GM18870 (cell line): ENCODE measurements at regions not wholly inside any gene's neighbourhood (a gene's known extent, or its start where the extent isn't known, plus 50 kb on each side); places are given as distances from the start of the nearest gene placed in this dataset.
A peak's percentile ranks its signal among the peaks of the same experiment; 100 is the strongest.

ENCODE experiments used
- ATAC-seq: cut with Tn5 transposase; IDR thresholded peaks from one replicate; pipeline ENCODE4 v1.9.1; 2021; ENCODE audit warnings: moderate library complexity; ENCODE audit not compliant: unreplicated experiment

DNA sequence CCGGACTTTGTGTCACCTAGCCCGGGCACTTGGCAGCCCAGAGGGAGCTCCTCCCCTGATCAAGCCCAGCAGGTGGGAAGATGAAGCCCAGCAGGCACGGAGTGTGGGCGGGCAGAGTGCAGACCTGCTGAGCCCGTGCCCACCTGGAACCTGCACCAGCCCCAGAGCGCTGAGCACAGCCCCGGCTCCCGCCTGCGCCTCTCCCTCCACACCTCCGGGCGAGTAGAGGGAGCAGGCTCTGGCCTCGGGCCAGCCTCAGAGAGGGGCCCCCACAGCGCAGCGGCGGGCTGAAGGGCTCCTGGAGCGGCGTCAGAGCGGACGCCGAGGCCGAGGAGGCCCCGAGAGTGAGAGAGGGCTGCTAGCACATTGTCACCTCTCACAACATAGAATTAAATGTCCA is 257.7 kb downstream of the VGLL3 start:
- ATAC-seq, result no peak

DNA sequence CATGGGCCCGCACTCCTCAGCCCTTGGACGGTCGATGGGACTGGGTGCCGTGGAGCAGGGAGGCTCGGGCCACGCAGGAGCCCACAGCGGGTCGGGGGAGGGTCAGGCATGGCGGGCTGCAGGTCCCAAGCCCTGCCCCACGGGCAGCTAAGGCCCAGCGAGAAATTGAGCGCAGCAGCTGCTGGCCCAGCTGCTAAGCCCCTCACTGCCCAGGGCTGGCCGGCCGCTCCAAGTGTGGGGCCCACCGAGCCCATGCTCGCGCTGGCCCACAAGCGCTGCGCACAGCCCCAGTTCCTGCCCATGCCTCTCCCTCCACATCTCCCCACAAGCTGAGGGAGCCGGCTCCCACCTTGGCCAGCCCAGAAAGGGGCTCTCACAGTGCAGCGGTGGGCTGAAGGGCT is 259.4 kb downstream of the VGLL3 start:
- no peak for ATAC-seq

DNA sequence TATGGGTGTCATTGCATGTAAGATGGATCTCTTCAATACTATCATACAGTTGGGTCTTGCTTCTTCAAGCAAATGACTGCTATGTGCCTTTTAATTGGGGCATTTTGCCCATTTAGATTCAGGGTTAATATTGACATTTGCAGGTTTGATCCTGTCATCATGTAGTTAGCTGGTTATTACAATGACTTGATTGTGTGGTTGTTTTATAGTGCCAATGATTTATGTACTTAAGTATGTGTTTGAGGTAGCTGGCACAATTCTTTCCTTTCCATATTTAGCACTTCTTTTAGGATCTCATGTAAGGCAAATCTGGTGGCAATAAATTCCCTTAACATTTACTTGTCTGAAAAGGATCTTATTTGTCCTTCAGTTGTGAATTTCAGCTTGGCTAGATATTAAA is 267.5 kb downstream of the VGLL3 start:
- ATAC-seq, result no peak

DNA sequence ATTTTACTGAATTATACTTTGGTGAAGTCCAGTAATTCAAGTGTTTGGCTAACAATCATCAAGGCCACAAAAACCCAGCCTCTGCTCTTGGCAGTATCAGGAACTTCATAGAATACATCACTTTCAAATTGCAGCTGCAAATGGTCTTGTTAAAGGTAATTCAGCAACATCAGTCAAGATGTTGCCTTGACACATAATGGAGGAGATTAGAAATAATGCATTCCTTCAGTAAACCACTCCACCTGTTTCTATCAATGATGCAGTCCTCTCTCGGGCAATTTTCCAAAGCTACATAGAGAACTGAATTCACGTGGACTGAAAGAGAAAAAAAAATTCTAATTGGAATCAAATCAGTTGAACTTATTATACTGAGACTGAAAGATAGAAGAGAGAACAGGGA is 279.3 kb downstream of the VGLL3 start:
- no peak for ATAC-seq

DNA sequence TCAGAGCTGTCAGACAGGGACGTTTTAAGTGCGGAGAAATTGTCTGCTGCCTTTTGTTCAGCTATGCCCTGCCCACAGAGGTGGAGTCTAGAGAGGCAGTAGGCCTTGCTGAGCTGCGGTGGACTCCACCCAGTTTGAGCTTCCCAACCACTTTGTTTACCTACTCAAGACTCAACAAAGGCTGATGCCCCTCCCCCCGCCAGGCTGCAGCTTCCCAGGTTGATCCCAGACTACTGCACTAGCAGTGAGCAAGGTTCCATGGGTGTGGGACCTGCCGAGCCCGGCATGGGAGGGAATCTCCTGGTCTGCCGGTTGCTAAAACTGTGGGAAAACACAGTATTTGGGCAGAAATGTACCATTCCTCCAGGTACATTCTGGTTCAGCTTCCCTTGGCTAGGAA is 282.1 kb downstream of the VGLL3 start:
- no peak for ATAC-seq

DNA sequence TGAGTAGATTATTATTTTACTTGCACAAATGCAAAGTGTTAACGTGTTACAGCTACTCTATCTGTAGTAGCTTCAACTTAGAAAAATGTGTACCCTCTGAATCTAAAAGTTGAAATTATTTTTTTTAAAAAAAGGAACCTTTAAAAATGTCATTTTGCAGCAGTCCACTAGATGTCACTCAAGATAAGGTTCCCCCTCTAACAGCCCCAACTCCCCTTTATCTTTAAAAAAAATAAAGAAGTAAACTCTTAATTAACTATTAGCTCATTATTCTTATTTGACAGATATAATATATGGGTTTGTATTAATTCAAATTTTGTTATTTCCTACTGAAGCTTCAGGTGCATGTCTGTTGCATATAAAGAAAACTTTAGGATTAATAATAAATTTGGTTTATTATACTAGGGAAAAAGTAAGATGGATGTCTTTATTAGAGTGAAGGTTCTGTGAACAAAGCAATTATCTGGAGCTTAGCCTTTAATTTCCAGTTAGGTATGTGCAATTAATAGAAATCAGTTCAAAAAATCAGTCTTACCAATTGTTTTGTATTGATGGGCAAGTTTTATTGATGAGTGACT is 288.5 kb downstream of the VGLL3 start:
- no peak for ATAC-seq

DNA sequence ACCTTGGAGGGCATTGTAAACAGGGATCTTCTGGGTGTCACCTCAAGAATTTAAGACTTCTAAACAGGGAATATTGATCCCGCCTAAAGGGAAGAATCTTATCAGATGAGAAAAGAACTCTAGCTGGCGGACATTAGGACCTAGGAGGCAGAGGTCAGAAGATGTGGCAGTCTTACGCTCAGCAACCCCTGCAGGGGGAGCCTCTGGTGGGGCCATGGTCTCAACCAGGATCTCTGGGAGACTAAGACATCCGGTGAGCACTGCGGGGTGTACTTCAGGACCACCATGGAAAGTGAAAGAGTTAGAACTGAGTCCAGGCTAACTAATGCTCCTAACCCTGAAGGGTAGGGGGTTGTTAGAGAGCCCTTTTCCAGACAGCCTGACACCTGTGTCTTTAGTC is 295.2 kb downstream of the VGLL3 start:
- ATAC-seq, result no peak

DNA sequence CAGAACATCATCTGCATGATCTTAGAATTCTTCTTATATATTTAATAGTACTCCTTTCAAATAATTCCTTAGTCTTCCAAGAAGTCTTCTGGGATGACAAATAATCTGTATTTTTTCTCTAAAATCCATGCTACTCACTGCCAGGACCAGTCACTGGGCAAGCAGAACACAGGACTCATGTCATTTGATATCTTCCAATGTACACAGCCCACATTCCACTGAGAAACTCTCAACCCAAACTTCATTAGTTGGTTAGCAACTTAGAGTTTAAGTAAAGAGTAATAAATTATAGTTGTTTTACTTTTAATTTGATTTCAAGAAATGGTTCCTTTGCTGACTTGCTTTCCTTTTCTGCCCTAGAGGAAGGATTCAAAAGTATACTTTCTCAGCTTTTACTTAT is 317.0 kb downstream of the VGLL3 start:
- ATAC-seq, result no peak

DNA sequence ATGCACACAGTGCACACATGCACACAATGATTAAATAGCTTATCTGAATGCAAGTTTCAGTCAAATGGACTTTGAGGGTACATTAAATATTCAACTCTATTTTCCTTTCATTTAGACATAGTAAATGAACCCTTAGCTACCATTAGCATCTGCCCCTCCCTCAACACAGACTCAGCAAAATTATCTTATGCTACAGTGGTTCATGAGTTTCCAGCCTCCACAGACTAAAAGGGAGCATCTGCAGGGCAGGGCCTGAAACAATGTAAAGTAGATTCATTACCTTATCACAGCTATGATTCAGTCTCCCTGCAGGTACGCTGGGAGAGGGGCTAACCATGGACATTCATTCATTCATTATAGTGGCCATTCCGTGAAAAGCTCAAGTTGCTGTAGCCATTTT is 329.1 kb downstream of the VGLL3 start:
- no peak for ATAC-seq

DNA sequence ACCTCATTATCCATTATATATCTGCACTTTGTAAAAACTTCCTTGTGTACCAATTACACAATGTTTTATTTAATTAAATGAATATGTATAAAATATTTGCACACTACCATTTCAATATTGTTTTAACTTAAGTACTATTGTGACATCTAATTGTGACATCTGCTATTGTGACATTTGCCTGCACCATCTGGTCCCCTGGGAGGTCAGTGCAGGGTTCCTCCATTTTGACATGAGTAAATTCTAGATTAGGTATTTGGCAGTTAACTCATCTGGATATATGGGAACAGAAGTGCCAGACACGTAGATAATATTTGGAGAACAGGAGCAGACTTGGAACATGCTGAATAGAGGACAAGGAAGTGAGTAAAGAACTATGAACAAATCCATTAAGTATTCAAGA is 332.1 kb downstream of the VGLL3 start:
- ATAC-seq, result no peak

DNA sequence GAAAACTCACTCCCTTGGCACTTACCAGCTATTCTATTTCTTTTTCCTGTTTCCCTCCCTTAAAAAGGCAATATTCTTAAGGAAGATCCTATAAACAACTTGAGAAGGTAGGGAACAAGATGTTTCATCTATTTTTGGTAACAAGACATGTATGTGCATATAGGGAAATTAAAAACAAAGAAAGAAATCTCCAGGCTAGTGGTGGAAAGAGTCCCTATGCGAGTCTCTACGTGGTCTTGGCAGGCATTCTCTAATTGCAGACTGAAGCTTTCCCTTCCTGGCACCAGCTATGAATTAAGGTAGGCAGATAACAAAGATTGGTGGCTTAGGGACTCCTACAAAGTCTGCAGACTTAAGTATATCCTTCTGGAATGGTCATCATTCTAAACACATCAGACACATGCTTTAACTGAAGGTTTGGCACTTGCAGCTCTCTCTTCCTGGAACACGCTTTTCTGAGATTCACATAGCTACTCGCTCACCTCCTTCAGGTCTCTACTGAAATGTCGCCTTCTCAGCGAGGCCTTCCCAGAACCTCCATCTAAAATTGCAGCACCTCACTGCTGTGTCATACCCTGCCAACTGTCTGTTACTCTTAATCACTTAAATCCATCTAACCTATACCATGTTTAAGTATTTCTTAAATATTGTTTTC is 336.0 kb downstream of the VGLL3 start:
- ATAC-seq, result no peak

DNA sequence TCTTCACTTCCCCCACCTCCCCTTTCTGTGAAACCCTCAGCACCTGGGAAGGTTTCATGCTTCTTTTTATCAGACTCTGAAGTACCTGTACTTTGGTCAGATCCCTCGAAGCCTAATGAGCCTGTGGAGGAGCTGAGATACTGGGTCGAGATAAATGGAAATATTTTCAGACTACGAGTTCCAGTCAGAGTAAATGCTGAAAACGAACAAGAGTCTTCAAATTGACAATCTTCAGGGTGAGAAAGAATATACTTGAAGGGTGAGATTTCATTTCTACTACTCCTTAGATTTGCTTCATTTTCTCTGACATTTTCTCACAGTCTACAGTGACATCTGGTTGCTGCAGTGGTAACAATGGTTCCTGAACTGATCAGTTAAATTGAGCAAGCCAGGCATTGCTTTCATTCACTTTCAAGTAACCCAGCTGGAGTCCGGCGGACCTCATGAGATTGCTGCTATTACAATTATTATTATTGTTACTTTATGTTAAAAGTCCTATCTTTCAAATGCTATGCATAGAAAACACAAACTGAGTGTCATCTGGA is 337.2 kb downstream of the VGLL3 start:
- no peak for ATAC-seq

DNA sequence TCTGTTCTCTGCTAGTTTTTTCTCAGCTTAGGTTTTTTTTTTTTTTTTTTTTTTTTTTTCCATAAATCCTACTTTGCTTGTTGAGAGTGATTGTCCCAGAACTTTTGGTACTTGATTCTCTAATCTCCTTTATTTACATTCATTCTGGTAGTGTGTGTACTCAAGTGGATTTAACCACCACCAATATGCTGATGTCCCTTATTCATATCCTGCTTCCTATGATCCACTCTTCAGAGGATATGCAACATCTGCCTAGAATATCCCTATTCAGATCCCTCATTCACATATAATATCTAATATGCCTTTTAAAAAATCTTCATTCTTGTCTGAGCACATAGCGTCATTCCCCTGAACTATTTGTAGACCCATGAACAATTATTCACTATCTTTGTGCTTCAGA is 342.9 kb downstream of the VGLL3 start:
- no peak for ATAC-seq

DNA sequence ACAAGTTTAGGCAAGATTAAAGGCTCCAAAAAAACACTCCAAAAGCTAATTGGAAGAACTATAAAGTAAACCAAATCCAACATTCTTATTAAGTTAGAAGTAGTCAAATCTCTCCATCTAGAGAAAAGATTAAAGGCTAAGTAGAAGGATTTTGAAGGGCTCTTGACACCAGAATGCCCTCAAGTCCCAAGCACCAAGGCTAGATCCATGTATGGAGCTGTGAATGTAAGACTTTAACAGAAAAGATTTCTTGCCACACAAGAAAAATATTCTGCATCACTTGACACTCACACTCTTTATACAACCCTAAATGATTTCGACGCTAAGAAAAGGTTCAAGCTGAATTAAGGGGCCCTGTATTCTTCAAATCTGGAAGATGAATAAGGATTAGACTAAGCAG is 345.2 kb downstream of the VGLL3 start:
- no peak for ATAC-seq

DNA sequence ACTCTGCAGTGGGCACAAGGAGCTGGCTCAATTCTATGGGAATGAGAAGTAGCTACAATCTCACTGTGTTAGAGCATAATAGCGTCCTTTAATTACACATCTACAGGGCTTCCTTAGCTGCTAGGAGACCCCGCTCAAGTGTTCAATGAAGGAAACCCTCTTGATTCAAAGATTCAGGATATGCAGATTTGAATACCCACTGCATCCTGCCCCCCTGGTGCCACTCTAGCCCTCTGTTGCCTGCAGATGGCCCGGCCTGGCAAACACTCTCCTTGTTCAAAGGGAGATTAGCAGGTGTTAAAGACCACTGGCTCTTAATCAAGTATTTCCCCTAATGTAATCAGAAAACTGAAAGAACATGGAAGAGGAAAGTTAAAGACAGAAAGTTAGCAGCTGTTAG is 356.6 kb downstream of the VGLL3 start:
- ATAC-seq, result no peak

DNA sequence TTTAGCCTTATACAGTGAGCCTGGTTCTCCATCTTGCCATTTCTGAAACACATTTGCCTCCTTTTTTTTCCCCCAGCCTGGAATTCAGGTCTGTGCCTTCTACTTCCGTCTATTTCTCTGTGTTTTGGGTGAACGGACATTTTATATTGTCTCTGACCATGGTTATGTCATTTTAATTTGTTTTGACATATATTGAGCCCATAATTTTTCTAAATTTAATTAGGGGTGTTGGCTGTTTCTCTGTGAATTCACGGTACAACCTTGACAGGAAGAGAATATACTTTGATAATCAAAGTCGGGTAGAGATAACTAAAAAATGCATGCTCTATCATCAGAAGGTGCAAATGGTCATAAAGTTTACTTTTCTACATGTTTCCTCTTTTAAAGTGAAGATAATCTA is 361.4 kb downstream of the VGLL3 start:
- no peak for ATAC-seq

DNA sequence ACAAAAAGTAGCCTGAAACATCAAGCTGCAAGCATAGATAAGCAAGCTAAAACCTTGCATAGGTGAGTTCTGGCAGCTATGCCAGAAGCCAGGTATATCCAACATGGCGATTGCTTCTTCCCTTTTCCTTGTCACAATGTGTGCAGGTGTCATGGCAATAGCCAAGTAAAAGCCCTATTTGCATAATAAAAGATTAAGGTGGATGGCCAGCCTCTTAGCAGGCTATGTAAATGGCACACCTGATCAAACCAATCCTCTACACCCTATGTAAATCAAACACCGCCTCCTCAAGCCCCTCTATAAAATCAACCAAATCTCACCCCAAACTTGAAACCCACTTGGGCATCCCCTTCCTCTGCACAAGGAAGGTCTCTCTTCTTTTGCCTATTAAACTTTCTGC is 366.8 kb downstream of the VGLL3 start:
- ATAC-seq, result no peak

DNA sequence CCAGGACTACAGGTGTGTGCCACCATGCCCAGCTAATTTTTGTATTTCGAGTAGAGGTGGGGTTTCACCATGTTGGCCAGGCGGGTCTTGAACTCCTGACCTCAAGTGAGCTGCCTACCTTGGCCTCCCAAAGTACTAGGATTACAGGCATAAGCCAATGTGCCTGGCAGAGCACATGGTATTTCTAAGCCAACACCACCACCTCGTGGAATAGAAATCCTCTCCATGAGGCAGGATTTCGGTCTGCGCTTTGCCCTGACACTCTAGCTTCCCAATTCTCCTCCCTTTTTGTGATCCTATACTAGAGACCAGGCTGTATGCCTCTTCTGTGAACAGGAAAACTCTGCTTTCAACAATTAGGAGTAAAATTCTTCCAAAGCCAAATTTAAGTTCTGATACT is 372.2 kb downstream of the VGLL3 start:
- no peak for ATAC-seq

DNA sequence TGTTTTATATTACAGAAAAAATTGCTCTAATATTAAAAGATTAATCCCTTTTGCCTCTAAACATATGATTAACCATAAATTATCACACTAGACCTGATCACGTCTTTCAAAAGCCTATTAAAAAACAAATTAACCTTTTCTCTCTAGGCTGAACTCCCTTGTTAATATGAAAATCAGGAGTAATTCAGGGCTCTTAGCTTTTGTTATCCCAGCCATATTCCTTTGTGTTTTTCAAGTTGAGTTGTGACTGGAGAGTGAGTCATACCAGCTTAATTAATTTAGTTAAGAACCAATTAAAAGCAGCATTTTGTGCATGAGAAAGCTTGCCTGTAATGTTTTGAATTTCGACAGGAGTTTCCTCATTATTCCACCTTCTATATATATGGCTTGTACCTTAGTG is 385.8 kb downstream of the VGLL3 start:
- ATAC-seq, result no peak

DNA sequence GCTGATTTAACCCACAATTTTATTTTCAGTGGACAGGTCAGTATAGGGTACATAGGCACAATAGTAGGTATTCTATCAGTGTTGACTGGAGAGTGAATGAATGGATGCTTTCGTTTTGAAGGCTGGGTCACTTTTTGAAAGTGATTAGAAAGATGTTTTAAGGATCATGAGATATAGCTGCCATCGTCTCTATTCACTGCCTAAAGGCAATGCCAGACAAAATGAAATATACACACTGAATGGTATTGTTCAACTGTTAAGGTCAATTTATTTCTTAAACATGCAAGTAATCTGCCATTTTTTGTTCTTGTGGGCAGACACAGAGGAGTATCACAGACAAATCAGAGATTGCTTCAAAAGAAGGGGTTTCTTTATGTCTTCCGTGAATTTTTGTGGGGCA is 395.3 kb downstream of the VGLL3 start:
- no peak for ATAC-seq

DNA sequence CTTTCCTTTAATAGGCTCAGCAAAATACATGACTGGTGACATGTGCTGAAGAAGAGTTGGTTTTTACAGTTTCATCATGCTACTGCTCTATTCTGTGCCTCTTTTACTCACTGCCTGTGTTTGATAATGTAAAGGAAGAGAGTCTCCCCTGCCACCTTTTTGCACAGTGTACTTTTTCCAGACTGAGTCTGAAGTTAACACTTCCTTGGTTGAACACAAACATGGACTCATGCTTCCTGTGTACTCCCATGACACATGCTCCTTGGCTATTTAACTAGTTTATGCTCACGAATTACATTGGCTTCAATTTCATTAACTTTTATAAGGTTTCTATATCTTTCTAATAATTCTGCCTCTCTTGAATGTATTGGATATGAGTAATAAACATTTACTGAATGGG is 396.1 kb downstream of the VGLL3 start:
- no peak for ATAC-seq

DNA sequence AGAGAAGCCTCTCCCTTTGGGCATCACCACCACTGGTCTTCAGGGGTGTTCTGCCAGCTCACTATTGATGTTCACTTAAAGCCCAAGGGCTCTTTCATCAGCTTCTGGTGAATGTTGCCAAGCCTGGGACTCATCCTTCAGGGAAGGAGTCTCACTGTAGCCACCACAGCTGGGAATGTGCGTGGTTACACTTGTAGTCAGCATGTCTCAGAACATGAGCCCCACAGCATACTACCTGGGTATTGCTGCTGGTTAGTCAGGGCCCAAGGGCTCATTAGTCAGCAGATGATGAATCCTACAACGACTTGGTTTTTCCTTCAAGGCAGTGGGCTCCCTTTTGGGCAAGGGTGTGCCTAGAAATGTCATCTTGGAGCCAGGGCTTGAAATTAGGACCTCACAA is 412.9 kb downstream of the VGLL3 start:
- no peak for ATAC-seq

DNA sequence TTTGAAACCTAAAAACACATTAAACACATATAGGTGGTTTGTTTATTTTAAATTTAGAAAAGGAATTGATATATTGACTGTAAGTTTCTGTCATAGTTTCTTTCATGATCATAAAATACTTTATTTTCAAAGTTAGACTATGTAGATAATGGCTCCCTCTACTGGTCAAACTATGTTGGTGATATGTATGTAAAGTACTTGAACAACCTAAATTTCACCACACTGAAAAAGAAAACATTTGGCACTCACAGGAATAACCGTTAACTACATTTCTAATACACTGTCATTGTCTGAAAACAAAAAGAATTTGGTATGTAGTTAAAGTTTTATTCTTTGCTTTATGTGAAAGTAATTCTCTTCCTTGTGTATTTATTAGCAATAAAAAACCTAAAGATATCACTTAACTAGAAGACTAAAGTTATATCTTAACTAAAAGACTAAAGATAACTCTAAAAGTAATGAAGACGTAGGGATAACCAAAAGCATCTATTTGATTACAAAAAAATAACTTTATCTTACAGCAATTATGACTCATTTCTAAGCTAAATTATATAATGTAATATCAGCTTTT is 427.5 kb downstream of the VGLL3 start:
- peak; percentile 67 for ATAC-seq
